GM23248 (cell line): ENCODE measurements at regions not wholly inside any gene's neighbourhood (a gene's known extent, or its start where the extent isn't known, plus 50 kb on each side); places are given as distances from the start of the nearest gene placed in this dataset.

Source experiments
- DNase-seq: peaks from one replicate; pipeline ENCODE4 v3.0.0-alpha.2; 2015
- H2AFZ ChIP-seq: fragments of 200-600 bp; sonication (generic); 2 replicates; pipeline ENCODE4 v1.6.1; 2016; ENCODE audit warnings: antibody characterized with exemption
- H3F3A ChIP-seq: fragments of 200-600 bp; sonication (generic); 2 replicates; pipeline ENCODE4 v1.6.1; 2016; ENCODE audit warnings: mild to moderate bottlenecking, antibody characterized with exemption, mixed run types; ENCODE audit not compliant: insufficient read depth
- H3K27ac ChIP-seq: fragments of 200-600 bp; sonication (generic); 2 replicates; pipeline ENCODE4 v1.5.1; 2016; ENCODE audit warnings: mild to moderate bottlenecking
- H3K27me3 ChIP-seq: fragments of 200-600 bp; sonication (generic); replicated peaks from 2 replicates; pipeline ENCODE4 v1.6.1; 2016; ENCODE audit warnings: mild to moderate bottlenecking; ENCODE audit not compliant: insufficient read depth
- H3K36me3 ChIP-seq: fragments of 200-600 bp; sonication (generic); 2 replicates; pipeline ENCODE4 v1.6.1; 2016; ENCODE audit warnings: low read depth, mild to moderate bottlenecking
- H3K4me1 ChIP-seq: fragments of 200-600 bp; sonication (generic); 2 replicates; pipeline ENCODE4 v1.6.1; 2016; ENCODE audit warnings: mild to moderate bottlenecking; ENCODE audit not compliant: insufficient read depth
- H3K4me2 ChIP-seq: fragments of 200-600 bp; sonication (generic); one replicate; pipeline ENCODE4 v1.6.1; 2016; ENCODE audit warnings: mild to moderate bottlenecking; ENCODE audit not compliant: unreplicated experiment
- H3K4me3 ChIP-seq: fragments of 200-600 bp; sonication (generic); 2 replicates; pipeline ENCODE4 v1.5.1; 2016; ENCODE audit warnings: mild to moderate bottlenecking
- H3K79me2 ChIP-seq: fragments of 200-600 bp; sonication (generic); 2 replicates; pipeline ENCODE4 v1.6.1; 2016; ENCODE audit warnings: mild to moderate bottlenecking; ENCODE audit not compliant: insufficient read depth
- H3K9ac ChIP-seq: fragments of 200-600 bp; sonication (generic); 2 replicates; pipeline ENCODE4 v1.6.1; 2016; ENCODE audit warnings: mild to moderate bottlenecking
- H3K9me2 ChIP-seq: fragments of 200-600 bp; sonication (generic); 2 replicates; pipeline ENCODE4 v1.6.1; 2016; ENCODE audit warnings: mixed run types, mild to moderate bottlenecking, moderate library complexity; ENCODE audit not compliant: insufficient read depth
- H3K9me3 ChIP-seq: fragments of 200-600 bp; sonication (generic); one replicate; pipeline ENCODE4 v1.6.1; 2017; ENCODE audit warnings: low read depth
- H4K20me1 ChIP-seq: fragments of 200-600 bp; sonication (generic); 2 replicates; pipeline ENCODE4 v1.6.0; 2016; ENCODE audit not compliant: insufficient read depth
- EZH2 ChIP-seq: fragments of 200-600 bp; sonication (generic); IDR thresholded peaks from 2 replicates; pipeline ENCODE4 v1.6.1; 2018; ENCODE audit warnings: antibody characterized with exemption, mild to moderate bottlenecking; ENCODE audit not compliant: insufficient read depth, poor library complexity, severe bottlenecking
- EZH2phosphoT487 ChIP-seq: fragments of 200-600 bp; sonication (generic); IDR thresholded peaks from 2 replicates; pipeline ENCODE4 v1.6.1; 2018; ENCODE audit warnings: antibody characterized with exemption, moderate library complexity, mild to moderate bottlenecking, low read depth; ENCODE audit not compliant: insufficient read depth
- WGBS, 2 experiments: methylation state at CpG; one replicate each; pipeline ENCODE4 v1.1.6; 2015 to 2017; ENCODE audit warnings: low lambda C conversion rate in 2 of 2, low coverage in 1 of 2; ENCODE audit errors: missing lambda C conversion rate in 2 of 2; 5-methylcytosine and 5-hydroxymethylcytosine counted together
- in situ Hi-C: fragments of 300-500 bp; cut with MboI; formaldehyde crosslinking; loops from 2 replicates; pipeline ENCODE4 v1.15.0; 2020

GRCh38 chr17:55829995-55830612 is 79.3 kb downstream of the PCTP start:
- WGBS, 2 experiments: 48 to 61% methylated on average over 6 of the region's 6 CpGs
- no peak for DNase-seq
- H3K36me3 ChIP-seq: no peaks in the 10 kb centered on the region
- H2AFZ ChIP-seq: no peak overlapping the region
- H3F3A ChIP-seq: no peaks in the 10 kb centered on the region
- no peaks in the 10 kb centered on the region for H3K27me3 ChIP-seq
- no peak overlapping the region for H3K4me2 ChIP-seq
- TF ChIP-seq EZH2phosphoT487: no peak
- in situ Hi-C loops: loop anchor here (25.0 kb wide), 1 partner anchor 507 kb away; no protein-coding TSS in a partner anchor
- H3K9me3 ChIP-seq: no peaks in the 10 kb centered on the region
- no peaks in the 10 kb centered on the region for H3K79me2 ChIP-seq
- H3K4me1 ChIP-seq: no peaks in the 10 kb centered on the region
- H3K4me3 ChIP-seq: no peak overlapping the region
- no peak overlapping the region for H3K27ac ChIP-seq
- no peaks in the 10 kb centered on the region for H4K20me1 ChIP-seq
- H3K9ac ChIP-seq: no peak overlapping the region
- no peaks in the 10 kb centered on the region for H3K9me2 ChIP-seq

GRCh38 chr17:55830699-55831471 is 80.0 kb downstream of the PCTP start:
- Histone ChIP-seq H3K4me3 (no peak overlapping the region), H3K36me3 (no peaks in the 10 kb centered on the region), H3K27ac (no peak overlapping the region), H3K79me2 (no peaks in the 10 kb centered on the region), H3K4me2 (no peak overlapping the region), H3K4me1 (no peaks in the 10 kb centered on the region), H2AFZ (no peak overlapping the region), H3K27me3 (no peaks in the 10 kb centered on the region), H3K9ac (no peak overlapping the region), H3K9me2 (no peaks in the 10 kb centered on the region), H3K9me3 (no peaks in the 10 kb centered on the region), H3F3A (no peaks in the 10 kb centered on the region), H4K20me1 (no peaks in the 10 kb centered on the region)
- in situ Hi-C loops: loop anchor here (25.0 kb wide), 1 partner anchor 506 kb away; no protein-coding TSS in a partner anchor
- WGBS, 2 experiments: 65 to 69% methylated on average over 10 of the region's 10 CpGs
- no peak for DNase-seq
- TF ChIP-seq EZH2phosphoT487 (no peak), EZH2 (no peak)

- Histone ChIP-seq H4K20me1 (no peaks in the 10 kb centered on the region), H3K27me3 (no peaks in the 10 kb centered on the region; the same call in 1 of the 2 replicates), H3K79me2 (no peaks in the 10 kb centered on the region), H3K9ac (no peak overlapping the region), H3K27ac (no peak overlapping the region), H3K36me3 (no peaks in the 10 kb centered on the region), H2AFZ (no peak overlapping the region), H3F3A (no peaks in the 10 kb centered on the region), H3K4me2 (no peak overlapping the region), H3K4me3 (no peak overlapping the region), H3K9me3 (no peaks in the 10 kb centered on the region), H3K9me2 (no peaks in the 10 kb centered on the region), H3K4me1 (no peaks in the 10 kb centered on the region)
- WGBS, 2 experiments: 75 to 76% methylated on average over 1 of the region's 1 CpG
- peak; percentile 34 for DNase-seq
- TF ChIP-seq EZH2phosphoT487: no peak
- in situ Hi-C loops: loop anchor here (25.0 kb wide), 1 partner anchor 504 kb away; no protein-coding TSS in a partner anchor
These were observed 82.5 kb downstream of the PCTP start for GRCh38 chr17:55833306-55833705.

GRCh38 chr17:55842405-55843158 is 91.7 kb downstream of the PCTP start:
- Histone ChIP-seq H3K36me3 (no peaks in the 10 kb centered on the region), H4K20me1 (no peaks in the 10 kb centered on the region), H3K79me2 (no peaks in the 10 kb centered on the region), H3K4me1 (peaks cover 7% of the 10 kb centered on the region), H3K4me3 (no peak overlapping the region), H3K4me2 (no peak overlapping the region), H3K9me3 (no peaks in the 10 kb centered on the region), H3F3A (0 out of 2 replicates have a peak, but pooled peaks cover 3% of the 10 kb centered on the region), H3K9ac (no peak overlapping the region), H3K9me2 (no peaks in the 10 kb centered on the region), H3K27me3 (peaks cover 3% of the 10 kb centered on the region; the same call in 1 of the 2 replicates), H2AFZ (no peak overlapping the region), H3K27ac (no peak overlapping the region)
- TF ChIP-seq EZH2 (no peak), EZH2phosphoT487 (no peak)
- DNase-seq: no peak
- in situ Hi-C loops: loop anchor here (25.0 kb wide), 1 partner anchor 495 kb away; no protein-coding TSS in a partner anchor
- 6 to 8% methylated on average over 5 of the region's 5 CpGs for WGBS, 2 experiments
